VCaP (cell line): ENCODE measurements at regions not wholly inside any gene's neighbourhood (a gene's known extent, or its start where the extent isn't known, plus 50 kb on each side); places are given as distances from the start of the nearest gene placed in this dataset.

ENCODE experiments used
- H3K27ac ChIP-seq: fragments of 450-650 bp; 2 replicates; pipeline ENCODE4 v1.5.1; 2017
- CTCF ChIP-seq: fragments of 450-650 bp; conservative IDR thresholded peaks from 2 replicates; pipeline ENCODE4 v1.5.1; 2017; ENCODE audit warnings: mild to moderate bottlenecking, moderate library complexity

- no peak for TF ChIP-seq CTCF
- no peak overlapping the region for H3K27ac ChIP-seq
Measured at GRCh38 chr3:145727476-145727875, 433.5 kb downstream of the PLOD2 start.

DNA sequence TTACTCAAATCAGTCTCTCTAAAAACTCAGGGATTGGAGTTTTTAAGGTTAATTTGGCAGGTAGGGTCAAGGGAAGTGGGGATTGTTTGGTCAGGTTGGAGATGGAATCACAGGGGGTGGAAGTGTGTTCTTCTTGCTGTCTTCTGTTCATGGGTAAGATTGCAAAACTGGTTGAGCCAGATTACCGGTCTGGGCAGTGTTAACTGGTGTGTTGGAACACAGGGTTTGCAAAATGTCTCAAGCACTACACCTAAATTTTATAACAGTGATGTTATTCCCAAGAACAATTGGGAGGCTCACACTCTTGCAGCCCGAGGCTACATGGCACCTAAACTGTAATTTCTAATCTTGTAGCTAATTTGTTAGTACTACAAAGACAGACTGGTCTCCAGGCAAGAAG is 425.4 kb downstream of the PLOD2 start:
- H3K27ac ChIP-seq, result peak overlapping the region; percentile 13; the same call in 1 of the 2 replicates
- TF ChIP-seq CTCF, result no peak

- H3K27ac ChIP-seq, result no peak overlapping the region
- no peak for TF ChIP-seq CTCF
Measured at GRCh38 chr3:145737952-145738351, 423.0 kb downstream of the PLOD2 start.

- TF ChIP-seq CTCF, result no peak
- no peak overlapping the region for H3K27ac ChIP-seq
Measured at GRCh38 chr3:145739926-145740325, 421.1 kb downstream of the PLOD2 start.

DNA sequence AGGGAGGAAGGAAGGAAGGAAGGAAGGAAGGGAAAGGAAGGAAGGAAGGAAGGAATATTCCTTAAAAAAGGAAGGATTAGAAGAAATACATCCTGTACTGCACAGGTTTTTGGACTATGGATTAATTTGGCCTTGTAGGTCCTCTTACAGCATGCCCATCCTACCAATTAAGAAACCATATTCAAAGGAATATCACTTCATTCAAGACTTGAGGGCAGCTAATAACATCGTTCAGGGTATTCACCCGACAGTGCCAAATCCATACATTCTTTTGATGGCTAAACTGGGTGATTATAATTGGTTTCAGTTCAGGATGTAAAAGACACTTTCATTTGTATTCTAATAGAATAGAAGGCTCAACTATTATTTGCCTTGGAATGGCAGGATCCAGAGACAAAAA is 410.3 kb downstream of the PLOD2 start:
- no peak for TF ChIP-seq CTCF
- H3K27ac ChIP-seq, result no peak overlapping the region

- TF ChIP-seq CTCF, result no peak
- H3K27ac ChIP-seq, result no peak overlapping the region
Measured at GRCh38 chr3:145752576-145752975, 408.4 kb downstream of the PLOD2 start.

DNA sequence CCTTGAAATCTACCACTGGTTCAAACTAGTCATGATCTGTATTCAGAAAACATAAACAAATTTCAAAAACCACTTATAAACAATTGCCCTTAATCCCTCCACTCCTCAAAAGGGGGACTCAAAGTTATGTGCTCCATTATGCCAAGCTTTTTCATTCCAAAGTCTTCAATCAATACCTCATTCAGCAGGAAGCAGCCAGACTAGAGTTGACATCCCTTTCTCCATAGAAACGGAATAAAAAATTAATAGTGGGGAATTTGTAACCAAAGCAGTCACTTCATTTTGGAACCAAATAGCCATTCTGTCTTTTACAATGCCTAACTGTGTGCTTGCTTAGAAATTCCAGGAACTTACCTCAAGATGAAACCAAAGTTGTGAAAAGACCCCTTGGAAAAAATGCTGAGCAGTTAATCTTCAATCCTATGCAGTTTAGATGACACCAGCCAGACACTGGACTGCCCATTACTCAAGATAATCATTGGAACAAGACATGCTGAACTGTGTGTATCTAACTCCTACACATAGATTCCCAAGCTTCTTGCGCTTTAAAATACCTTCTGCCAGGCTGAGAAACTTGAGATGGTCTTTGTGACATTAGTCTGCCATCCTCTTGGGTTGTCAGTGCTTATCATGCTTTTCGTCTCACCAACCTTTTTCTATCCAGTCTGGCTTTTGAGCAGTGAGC is 406.2 kb downstream of the PLOD2 start:
- no peak overlapping the region for H3K27ac ChIP-seq
- TF ChIP-seq CTCF, result no peak
